HG02588 (cell line): ENCODE measurements at regions not wholly inside any gene's neighbourhood (a gene's known extent, or its start where the extent isn't known, plus 50 kb on each side); places are given as distances from the start of the nearest gene placed in this dataset.
"Not testable (repeated sequence)": the region's sequence is repeated elsewhere in the genome, so short reads cannot be mapped to it uniquely, and the experiment has no call there.

Experiments used
- ATAC-seq: cut with Tn5 transposase; IDR thresholded peaks from one replicate; pipeline ENCODE4 v1.9.1; 2021; ENCODE audit warnings: mild to moderate bottlenecking, moderate library complexity; ENCODE audit not compliant: unreplicated experiment

DNA sequence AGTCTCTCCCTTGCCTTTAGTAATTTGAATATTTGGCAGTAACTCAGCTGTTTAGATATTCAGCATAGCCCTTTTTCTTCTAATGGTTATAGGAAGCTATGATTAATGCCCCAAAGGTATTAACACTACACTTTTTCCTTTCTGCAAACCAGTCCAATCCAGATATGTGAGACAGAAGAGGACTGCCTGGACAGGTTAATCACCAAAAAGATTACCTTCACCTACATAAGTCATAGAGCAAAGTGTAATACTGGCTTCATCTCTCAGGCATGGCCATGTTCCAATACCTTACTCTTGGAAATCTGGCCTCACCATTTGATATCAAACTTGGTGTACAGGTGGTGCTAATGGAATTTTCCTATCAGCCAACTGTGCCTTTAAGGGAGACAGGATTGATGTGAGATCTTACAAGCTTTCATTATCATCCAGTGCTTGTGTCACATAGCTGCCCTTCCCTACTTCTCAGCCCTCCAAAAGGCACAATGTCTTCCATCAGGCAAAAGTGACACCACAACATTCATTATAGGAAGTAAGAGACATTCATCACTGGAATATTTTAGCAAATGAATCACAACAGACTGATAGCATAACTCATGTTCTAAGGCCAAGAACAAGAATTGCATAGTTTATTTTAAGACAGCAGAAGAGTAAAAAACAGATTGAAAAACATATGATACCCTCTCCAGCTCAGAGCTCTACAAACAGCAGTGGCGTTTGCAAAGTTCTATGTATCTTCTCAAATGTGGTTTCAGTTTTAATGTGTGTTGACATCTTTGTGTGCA is 91.2 kb upstream of the PAM start:
- no peak for ATAC-seq

DNA sequence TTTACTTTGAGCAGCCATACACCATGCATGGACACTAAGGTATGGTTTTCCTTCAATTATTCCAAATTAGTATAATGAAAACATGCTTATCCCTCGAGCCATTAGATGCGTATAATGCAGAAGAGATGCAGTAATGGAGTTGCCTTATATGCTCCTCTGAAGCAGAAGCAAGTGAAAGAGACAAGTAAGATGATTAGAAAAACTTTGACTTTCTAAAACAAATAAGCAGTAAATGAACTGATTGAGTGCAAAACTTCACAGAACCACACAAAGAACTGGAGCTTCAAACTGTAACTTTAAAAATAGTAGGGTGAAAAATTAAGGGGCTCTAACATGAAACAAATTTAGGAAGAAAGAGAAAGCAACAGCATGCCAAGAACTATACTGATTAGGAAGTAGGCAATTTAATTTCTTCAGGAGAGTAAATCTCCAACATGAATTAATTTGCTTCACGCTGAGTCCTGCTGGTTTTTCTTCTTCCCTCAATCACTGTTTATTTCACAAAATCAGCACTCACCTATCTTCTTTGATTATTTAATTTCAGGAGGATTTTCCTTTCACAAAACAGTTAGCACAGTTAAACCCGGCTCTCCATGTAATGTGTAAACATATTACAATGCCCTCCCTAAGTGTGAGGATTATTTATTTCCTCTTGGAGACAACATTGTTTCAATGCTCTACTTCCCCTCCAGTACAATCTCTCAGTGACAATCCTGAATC is 90.3 kb upstream of the PAM start:
- no peak for ATAC-seq

- ATAC-seq = no peak
Measured at GRCh38 chr5:102666164-102666946, 88.8 kb upstream of the PAM start.

- ATAC-seq = no peak
Measured at GRCh38 chr5:102668220-102668932, 86.7 kb upstream of the PAM start.

DNA sequence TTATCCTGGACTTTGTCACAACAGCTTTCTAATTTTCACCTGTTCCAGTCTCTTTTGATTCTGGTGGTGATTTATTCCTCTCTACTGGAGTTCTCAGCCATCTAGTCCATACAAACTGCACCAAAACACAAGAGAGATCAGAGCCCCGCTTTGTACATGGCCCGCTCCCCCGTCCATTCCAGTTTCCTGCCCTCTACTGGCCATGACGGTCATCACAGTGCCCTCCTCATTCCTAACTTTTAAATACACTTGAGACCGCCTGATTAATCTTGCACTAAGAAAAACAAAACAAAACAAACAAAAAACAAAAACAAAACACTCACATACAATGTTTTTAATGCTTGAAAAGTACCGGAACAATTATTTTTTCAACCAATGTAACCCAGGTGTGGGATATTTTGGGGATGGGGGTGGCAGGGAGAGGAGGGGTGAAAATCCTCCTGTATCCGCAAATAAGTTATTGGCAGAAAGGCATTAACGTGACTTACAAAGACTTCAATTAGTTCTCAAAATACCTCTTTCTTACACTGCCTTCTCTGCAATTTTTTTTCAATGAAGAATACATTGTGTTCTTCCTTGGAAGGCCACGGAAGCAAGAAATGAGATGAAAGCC is 84.8 kb upstream of the PAM start:
- no peak for ATAC-seq

GRCh38 chr5:102671033-102671734 is 83.9 kb upstream of the PAM start:
- not testable (repeated sequence) for ATAC-seq

DNA sequence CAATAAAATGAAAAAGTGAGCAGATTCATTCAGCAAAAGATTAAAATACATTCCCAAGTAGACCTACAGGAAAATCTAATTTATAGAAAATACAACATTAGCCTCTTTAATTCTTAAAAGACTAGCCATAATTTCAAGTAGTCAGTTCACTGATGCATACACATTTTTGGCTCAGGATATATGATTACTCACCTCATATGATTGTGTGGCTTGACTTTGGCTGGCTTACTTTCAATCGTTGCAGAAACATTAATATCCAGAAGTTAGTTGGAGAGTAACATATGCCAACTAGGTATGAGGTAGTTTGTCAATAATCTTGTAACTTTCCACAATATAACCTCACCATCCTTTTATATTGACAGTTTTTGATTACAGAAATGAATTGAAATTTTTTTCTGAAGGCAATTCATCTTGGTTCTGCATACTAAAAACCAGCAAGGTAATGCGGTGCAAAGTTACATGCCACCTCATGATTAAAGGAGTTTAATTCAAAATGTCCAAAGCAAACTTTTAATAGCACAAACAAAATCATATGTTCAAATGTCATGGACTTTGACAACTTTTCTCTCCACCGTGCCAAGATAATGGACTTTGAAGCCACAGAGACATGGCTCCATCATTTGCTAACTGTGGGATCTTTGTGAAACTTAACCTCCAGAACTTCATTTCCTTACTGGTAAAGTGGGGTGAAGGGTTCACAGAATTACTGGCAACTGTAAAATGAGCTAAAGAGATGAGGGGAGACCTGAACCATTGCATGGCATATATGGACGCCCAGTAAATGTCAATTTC is 76.6 kb upstream of the PAM start:
- no peak for ATAC-seq

DNA sequence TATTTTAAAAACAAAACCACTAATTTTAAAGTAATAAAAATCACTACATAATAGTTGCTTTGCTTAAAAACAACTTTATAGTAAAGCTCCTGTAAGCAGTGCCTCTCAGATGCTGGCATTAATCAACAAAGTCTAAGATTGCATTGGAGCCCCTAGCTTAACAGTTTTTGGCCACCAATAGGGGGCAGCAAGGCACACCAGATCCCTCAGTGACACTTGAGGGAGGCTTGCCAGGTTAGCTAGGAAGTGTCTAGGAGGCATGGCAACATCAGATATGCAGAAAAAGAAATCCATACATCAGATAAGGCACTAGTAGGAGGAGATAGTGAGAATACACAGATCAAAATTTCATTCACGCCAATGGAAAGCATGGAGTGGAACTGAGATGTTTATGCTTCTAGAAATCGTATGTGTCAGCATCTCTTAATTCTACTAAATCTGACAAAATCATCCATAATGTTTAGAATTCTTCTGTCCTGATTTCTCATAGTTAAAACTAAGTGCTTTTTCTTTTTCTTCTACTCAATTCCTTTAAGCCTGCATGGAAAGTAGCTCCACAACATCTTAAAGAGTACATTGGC is 73.6 kb upstream of the PAM start:
- ATAC-seq = peak; percentile 91

DNA sequence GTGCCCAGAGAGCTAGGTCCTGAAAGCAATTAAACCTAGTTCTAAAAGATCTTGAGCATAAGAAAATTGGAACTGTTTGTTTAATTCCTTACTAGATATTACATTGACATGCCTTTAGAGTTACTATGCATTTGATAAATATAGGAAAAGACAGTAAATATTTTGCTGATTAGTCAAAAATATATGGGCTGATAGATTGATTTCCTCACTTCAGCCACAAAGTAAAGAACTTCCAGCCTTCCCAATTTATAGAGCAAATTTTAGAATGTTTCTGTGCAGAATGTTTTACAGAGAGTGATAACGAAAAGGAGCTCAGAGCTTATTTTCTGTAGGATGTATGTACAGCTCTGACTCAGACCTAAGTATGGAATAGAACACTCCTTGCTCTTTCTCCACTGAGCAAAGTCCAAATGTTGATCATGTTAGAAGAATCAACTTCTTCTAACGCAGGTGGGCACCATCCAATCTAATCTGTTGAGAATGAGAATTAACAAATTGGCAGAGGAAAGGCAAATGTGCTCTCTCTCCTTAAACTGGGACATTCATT is 72.9 kb upstream of the PAM start:
- no peak for ATAC-seq

GRCh38 chr5:102688076-102688475 is 67.0 kb upstream of the PAM start:
- not testable (repeated sequence) for ATAC-seq

GRCh38 chr5:102688581-102689342 is 66.3 kb upstream of the PAM start:
- not testable (repeated sequence) for ATAC-seq

DNA sequence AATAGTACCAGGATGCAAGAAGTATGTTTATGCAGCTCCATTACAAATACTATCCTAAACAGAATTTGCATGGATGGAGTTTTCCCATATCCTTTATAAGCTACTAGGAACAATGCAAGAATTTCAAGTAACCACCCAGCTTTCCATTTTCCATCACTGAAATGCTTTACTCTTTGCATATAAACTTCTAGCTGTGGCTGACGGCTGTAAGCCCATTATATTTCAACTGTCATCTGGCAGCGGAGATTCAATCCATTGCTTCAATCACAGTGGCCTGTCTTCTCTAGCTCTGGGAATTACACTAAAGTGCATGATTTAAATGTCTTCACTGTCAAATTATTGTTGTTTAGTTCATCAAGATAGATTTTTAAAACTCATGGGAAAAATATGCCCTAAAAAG is 64.2 kb upstream of the PAM start:
- no peak for ATAC-seq

DNA sequence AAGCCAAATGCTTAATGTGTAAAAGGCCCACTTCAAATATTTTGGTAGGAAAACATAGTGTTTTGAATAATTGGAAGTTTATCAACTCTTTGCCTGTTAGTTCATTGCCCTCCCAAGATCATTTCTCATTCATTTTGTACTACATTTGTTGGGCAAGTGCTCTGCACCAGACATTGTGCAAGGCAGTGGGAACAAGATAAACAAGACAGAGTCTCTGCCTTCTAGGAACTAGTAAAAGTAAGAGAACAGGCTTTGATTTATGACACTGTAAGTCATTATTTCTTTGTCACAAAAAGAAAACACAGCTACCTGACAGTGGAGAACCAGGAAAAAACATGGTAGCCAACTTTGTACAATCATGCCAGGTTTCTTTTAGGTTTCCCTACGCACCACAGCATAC is 63.7 kb upstream of the PAM start:
- ATAC-seq = no peak

DNA sequence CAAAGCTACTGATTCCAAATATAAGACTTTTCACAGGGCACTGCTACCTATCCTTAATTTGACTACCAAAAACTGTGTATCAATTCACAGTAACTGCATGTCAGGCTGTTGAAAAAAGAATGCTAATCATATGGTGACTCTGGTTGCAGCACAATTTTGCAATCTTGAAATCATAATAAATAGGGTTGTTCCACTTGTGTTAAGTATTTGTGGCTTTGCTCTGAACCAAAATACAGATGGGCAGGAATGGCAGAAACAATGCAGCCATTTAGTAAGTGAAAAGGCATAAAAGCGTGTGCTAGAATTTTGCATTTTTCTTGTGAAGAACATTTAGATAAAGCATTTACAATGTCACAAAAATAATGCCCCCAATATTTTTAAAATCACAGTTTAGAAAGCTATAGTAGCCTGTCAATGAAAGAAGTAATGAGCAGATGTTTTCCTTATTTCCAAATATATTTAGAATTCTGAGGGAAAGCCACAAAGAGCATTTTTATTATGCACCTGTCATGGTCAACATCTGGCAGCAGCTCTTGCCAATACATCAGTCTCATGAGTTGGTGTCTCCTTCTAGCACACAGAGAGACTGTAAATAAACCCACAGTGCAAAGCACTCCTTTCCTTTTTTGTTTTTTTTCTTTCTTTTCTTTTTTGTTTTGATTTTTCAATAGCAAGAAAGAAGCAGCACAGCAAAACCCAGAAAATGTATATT is 54.8 kb upstream of the PAM start:
- no peak for ATAC-seq

DNA sequence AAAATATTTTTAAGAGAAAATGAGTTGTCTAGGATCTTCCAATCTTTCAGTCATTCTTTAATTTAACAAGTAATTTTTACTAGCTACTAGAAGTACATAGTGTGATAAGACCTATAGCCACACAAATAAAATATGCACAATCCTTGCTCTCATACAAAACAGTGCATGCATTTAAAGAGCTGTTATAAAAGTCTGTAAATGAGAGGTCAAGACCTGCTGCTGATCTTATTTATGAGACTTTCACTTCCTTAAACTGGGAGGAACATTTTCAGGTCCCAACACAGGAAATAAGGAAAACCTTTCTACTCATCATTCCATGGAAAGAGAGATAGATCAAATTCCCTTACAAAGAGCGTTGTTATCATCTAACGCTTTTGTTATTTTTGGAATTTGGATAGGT is 54.2 kb upstream of the PAM start:
- ATAC-seq = no peak

- no peak for ATAC-seq
Measured at GRCh38 chr5:102701748-102702147, 53.4 kb upstream of the PAM start.
